Adipocyte (in vitro differentiated cells): ENCODE measurements at regions not wholly inside any gene's neighbourhood (a gene's known extent, or its start where the extent isn't known, plus 50 kb on each side); places are given as distances from the start of the nearest gene placed in this dataset.

Source experiments
- DNase-seq: peaks from one replicate; pipeline ENCODE4 v3.0.0-alpha.2; 2015; ENCODE audit warnings: low read depth
- H3K27me3 ChIP-seq: replicated peaks from 2 replicates; pipeline ENCODE4 v1.7.0; 2013; ENCODE audit warnings: mild to moderate bottlenecking, low read length, moderate library complexity; ENCODE audit not compliant: control insufficient read depth, insufficient read depth
- H3K36me3 ChIP-seq: 2 replicates; pipeline ENCODE4 v1.7.0; 2013; ENCODE audit warnings: low read length, mild to moderate bottlenecking, moderate library complexity; ENCODE audit not compliant: control insufficient read depth, insufficient read depth, severe bottlenecking
- H3K4me1 ChIP-seq: 2 replicates; pipeline ENCODE4 v1.7.0; 2013; ENCODE audit warnings: mild to moderate bottlenecking, low read length, moderate library complexity; ENCODE audit not compliant: control insufficient read depth, insufficient read depth
- H3K4me3 ChIP-seq: 2 replicates; pipeline ENCODE4 v1.7.0; 2013; ENCODE audit warnings: mild to moderate bottlenecking, low read length, moderate library complexity
- H3K9ac ChIP-seq: 2 replicates; pipeline ENCODE4 v1.7.0; 2013; ENCODE audit warnings: mild to moderate bottlenecking, low read length, moderate library complexity
- H3K9me3 ChIP-seq: 2 replicates; pipeline ENCODE4 v1.7.0; 2013; ENCODE audit warnings: mild to moderate bottlenecking, low read length, moderate library complexity; ENCODE audit not compliant: control insufficient read depth

GRCh38 chr10:128776673-128777252 is 650.5 kb upstream of the MKI67 start:
- peaks cover 7% of the 10 kb centered on the region for H3K27me3 ChIP-seq
- DNase-seq, result no peak
- no peak overlapping the region for H3K9ac ChIP-seq

GRCh38 chr10:128777342-128777741 is 651.1 kb upstream of the MKI67 start:
- Histone ChIP-seq H3K9me3 (peaks cover 3% of the 10 kb centered on the region), H3K36me3 (no peaks in the 10 kb centered on the region), H3K4me3 (no peak overlapping the region), H3K9ac (no peak overlapping the region), H3K27me3 (peaks cover 7% of the 10 kb centered on the region), H3K4me1 (peaks cover 5% of the 10 kb centered on the region)
- DNase-seq, result no peak

More at GRCh38 chr10:128776673-128777252, 650.5 kb upstream of the MKI67 start:
- H3K4me3 ChIP-seq, result no peak overlapping the region
- H3K4me1 ChIP-seq, result peaks cover 5% of the 10 kb centered on the region
- H3K9me3 ChIP-seq, result peaks cover 3% of the 10 kb centered on the region
- no peaks in the 10 kb centered on the region for H3K36me3 ChIP-seq

- no peak for DNase-seq
- no peak overlapping the region for H3K9ac ChIP-seq
- H3K4me1 ChIP-seq, result peaks cover 5% of the 10 kb centered on the region
These were observed 653.2 kb upstream of the MKI67 start for GRCh38 chr10:128779416-128779815.

GRCh38 chr10:128780156-128780761 is 654.0 kb upstream of the MKI67 start:
- Histone ChIP-seq H3K9ac (no peak overlapping the region), H3K36me3 (no peaks in the 10 kb centered on the region), H3K27me3 (peaks cover 7% of the 10 kb centered on the region), H3K4me3 (no peak overlapping the region), H3K9me3 (no peaks in the 10 kb centered on the region), H3K4me1 (peaks cover 5% of the 10 kb centered on the region)
- DNase-seq, result no peak

More at GRCh38 chr10:128779416-128779815, 653.2 kb upstream of the MKI67 start:
- Histone ChIP-seq H3K36me3 (no peaks in the 10 kb centered on the region), H3K27me3 (peaks cover 7% of the 10 kb centered on the region), H3K4me3 (no peak overlapping the region), H3K9me3 (no peaks in the 10 kb centered on the region)

- DNase-seq, result no peak
- Histone ChIP-seq H3K4me3 (no peak overlapping the region), H3K36me3 (no peaks in the 10 kb centered on the region), H3K4me1 (peaks cover 5% of the 10 kb centered on the region), H3K27me3 (peaks cover 7% of the 10 kb centered on the region), H3K9me3 (no peaks in the 10 kb centered on the region), H3K9ac (no peak overlapping the region)
These were observed 655.4 kb upstream of the MKI67 start for GRCh38 chr10:128781637-128782036.

- H3K4me1 ChIP-seq, result peaks cover 5% of the 10 kb centered on the region
- H3K9ac ChIP-seq, result no peak overlapping the region
- DNase-seq, result no peak
- H3K36me3 ChIP-seq, result no peaks in the 10 kb centered on the region
- no peaks in the 10 kb centered on the region for H3K9me3 ChIP-seq
- peaks cover 7% of the 10 kb centered on the region for H3K27me3 ChIP-seq
- H3K4me3 ChIP-seq, result no peak overlapping the region
These were observed 658.2 kb upstream of the MKI67 start for GRCh38 chr10:128784444-128784843.

GRCh38 chr10:128792426-128793140 is 666.4 kb upstream of the MKI67 start:
- Histone ChIP-seq H3K9ac (no peak overlapping the region), H3K4me1 (no peaks in the 10 kb centered on the region), H3K27me3 (no peaks in the 10 kb centered on the region), H3K36me3 (no peaks in the 10 kb centered on the region), H3K9me3 (no peaks in the 10 kb centered on the region), H3K4me3 (no peak overlapping the region)
- no peak for DNase-seq

GRCh38 chr10:128793726-128794655 is 667.8 kb upstream of the MKI67 start:
- no peaks in the 10 kb centered on the region for H3K27me3 ChIP-seq
- no peaks in the 10 kb centered on the region for H3K4me1 ChIP-seq
- no peak for DNase-seq
- H3K9ac ChIP-seq, result no peak overlapping the region
- H3K4me3 ChIP-seq, result no peak overlapping the region
- no peaks in the 10 kb centered on the region for H3K9me3 ChIP-seq
- no peaks in the 10 kb centered on the region for H3K36me3 ChIP-seq

GRCh38 chr10:128796396-128796912 is 670.2 kb upstream of the MKI67 start:
- no peaks in the 10 kb centered on the region for H3K27me3 ChIP-seq
- no peak overlapping the region for H3K4me3 ChIP-seq
- H3K36me3 ChIP-seq, result no peaks in the 10 kb centered on the region
- no peaks in the 10 kb centered on the region for H3K9me3 ChIP-seq
- H3K9ac ChIP-seq, result no peak overlapping the region
- H3K4me1 ChIP-seq, result no peaks in the 10 kb centered on the region
- DNase-seq, result no peak

- H3K27me3 ChIP-seq, result peaks cover 13% of the 10 kb centered on the region
- H3K9me3 ChIP-seq, result no peaks in the 10 kb centered on the region
- no peaks in the 10 kb centered on the region for H3K4me1 ChIP-seq
- no peaks in the 10 kb centered on the region for H3K36me3 ChIP-seq
- no peak overlapping the region for H3K9ac ChIP-seq
- H3K4me3 ChIP-seq, result no peak overlapping the region
- no peak for DNase-seq
These were observed 665.0 kb upstream of the MGMT start for GRCh38 chr10:128802062-128802461.
